HG03469 (cell line): ENCODE measurements at regions not wholly inside any gene's neighbourhood (a gene's known extent, or its start where the extent isn't known, plus 50 kb on each side); places are given as distances from the start of the nearest gene placed in this dataset.

Experiments used
- ATAC-seq: cut with Tn5 transposase; IDR thresholded peaks from one replicate; pipeline ENCODE4 v1.9.1; 2021; ENCODE audit warnings: mild to moderate bottlenecking, moderate library complexity, moderate number of reproducible peaks; ENCODE audit not compliant: unreplicated experiment

DNA sequence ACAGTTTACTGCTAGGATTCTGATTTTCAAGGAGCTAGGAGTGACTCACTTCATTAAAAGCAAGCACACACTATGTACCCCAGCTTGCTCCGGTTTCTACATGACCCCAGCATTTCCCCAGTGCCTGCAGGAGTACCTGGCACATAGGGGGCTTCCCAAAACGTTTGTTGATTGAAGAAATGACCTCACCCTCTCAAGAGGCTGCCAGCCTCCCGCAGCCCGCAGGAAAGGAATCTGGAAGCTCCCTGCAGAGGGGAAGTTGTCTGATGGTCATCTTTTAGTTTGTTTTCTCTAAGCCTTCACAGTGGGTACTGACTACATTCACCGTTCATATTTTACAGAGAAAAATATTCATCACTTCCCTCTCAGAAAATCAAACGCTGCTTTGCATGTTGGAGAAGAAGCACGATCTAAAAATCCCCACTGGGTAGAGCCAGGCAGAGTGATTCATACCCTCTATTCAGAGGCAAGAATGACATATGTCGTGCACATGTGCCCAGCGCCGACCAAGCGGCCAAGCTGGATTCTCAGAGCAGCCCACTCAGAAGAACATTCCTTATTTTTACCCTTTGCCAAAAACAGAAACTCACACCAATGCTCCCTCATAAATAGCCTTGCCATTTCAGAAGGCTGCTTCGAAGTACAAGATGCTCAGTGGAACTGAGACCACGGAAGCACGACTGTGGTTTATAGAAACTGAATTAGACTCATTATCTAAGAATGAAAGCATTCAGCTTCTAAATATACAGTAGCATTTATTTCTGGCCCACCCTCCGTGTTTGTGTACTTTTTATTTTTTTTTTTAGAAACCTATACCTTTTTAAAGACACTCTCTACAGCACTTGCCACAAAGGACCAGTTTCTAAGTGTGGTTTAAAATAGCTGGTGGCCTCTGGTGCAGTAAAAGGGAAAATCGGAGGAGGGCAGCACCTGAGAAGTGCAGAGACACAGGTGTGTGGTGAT is 143.2 kb downstream of the MIS18A start:
- ATAC-seq: peak; percentile 54

DNA sequence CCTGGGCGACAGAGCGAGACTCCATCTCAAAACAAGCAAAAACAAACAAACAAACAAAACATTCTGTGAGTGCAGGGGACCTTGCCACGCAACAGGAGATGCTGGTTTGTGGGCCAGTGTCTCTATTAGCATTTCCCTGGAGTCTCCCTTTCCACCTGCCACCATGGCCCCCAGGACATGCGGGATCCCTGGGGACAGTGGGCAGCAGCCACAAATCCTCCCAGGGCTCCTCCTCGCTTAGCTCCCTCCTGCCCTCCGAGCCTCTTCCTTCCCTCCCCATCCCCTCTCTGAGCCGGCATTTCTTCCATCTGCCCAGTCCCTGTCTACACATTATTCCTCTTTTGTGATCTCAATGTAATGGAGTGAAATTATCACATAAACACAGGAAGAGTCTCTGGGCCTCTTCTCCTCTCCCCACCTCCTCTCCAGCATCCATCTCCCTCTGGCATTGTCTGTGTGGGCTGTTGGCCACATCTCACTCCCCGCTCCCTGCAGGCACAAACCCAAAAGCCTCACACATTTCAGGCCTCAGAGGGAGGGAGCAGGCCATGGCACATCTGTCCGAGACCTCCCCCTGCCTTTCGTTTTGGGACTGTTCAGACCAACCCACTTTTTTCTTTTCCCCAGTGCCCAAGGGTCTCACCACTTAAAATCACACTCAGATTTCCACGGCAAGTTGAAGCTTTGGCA is 144.3 kb downstream of the MIS18A start:
- ATAC-seq: no peak

DNA sequence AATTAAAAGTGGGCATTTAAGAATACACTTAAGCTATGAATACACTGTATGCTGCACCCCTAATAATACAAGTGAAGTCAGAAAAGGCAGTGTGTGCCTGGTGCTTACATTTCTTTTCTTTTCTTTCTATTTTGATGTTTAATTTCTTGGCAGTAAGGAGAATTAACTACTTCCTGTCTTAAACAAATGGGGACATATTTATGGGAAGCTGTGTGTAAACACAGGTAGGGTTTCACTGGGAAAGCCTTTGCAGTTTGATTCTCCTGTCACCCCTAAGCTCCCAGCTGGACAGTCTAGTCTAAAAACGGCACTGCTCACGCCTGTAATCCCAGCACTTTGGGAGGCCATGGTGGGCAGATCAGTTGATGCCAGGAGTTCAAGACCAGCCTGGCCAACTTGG is 146.0 kb downstream of the MIS18A start:
- no peak for ATAC-seq

DNA sequence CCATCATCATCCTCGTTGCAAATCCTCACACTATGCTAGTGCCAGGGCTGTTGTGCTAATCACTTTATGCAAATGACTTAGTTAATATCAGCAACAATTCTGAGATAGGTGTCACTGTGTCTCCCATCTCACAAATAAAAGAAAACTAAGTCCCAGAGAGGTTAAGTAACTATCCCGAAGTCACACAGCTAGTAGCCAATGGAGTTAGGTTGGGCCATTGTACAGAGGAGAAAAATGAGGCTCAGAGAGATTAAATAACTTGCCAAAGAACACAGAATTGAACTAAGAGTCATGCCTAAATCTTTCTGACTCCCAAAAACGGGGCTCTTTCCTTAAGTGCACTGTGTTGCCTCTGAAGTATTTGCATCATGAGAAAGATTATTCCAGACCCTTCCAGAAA is 146.4 kb downstream of the MIS18A start:
- no peak for ATAC-seq

DNA sequence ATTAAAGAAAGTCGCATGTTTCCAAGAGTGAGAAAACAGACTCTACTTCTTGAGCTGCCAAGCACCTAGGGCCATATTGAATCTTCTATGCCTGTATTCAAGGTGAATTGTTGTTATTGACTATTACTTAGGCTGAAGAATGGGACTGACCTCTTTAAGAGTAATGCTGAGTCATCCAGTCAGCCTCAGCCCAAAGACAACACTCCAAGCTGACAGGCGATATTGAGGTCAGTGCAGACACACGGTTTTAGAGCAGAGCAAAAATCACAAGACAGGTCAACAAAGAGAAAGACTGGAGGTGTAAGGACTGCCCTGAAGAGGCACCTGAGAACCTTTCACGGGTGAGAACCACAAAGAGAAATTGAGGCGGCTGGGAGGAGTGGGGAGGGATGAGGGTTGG is 146.9 kb downstream of the MIS18A start:
- no peak for ATAC-seq

DNA sequence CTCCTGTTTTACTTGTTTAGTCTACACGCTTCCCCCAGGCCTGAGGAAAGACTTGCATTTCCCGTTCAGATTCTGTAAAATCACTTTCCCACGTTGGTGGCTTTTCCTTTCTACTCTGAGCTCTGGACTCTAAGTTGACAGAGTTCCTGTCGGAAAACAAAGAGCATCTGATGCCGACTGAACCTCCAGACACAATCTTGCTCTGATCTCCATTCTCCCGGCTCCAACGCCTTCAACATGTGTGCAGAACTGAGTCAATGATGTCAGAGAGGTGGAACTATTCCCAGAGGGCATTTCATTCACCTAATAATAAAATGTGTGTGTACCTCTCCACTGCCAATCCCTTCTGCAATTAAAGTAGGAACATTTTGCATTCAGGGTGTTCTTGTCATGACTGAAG is 147.7 kb downstream of the MIS18A start:
- no peak for ATAC-seq

DNA sequence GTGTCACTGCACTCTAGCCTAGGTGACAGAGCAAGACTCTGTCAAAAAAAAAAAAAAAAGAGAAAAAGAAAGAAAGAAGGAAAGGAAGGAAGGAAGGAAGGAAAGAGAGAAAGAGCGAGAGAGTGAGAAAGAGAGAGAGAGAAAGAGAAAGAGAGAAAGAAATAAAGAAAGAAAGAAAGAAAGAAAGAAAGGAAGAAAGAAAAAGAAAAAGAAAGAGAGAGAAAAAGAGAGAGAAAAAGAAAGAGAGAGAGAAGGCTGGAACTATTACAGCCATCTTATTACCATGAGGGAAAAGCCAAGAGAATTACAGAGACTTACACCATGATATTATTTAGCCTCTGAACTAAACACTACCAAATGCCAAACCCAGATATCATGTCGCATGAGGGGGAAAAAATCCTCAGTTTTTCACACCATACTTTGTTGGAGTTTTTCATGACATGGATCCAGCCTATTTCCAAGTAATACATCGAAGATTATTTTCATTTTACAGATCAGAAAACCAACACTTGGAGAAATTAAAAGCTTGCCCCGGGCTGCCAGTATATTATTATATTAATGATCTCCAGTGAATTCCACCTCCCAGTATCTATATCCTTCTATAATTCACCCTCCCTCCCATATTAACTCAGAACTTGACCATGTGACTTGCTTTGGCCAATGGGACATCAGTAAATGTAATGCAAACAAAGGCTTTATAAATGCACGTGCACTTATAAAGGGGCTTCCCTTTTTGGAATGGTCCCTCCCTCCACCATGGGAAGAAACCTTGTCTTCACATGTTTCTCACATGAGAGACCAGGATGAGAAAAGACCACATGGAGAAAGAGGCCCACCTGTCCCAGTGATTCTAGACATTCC is 148.6 kb downstream of the MIS18A start:
- no peak for ATAC-seq

DNA sequence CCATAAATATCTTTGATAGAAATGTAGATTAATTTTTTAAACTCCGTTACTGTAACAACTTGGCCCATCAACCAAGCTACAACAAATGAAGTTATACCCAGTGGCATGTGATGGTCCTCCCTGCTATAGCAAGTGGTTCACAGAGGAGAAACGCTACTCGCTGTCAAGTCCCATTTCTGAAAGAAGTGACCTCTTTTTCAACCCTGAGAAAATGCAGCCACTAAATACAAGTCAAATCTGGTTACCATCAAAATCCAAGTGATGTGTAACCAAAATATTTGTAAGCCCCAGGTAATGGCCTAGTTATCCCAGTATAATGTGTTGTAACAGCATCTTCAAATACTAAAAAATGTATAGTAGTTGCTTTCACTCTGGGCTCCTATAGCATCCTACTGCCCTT is 151.8 kb downstream of the MIS18A start:
- no peak for ATAC-seq

DNA sequence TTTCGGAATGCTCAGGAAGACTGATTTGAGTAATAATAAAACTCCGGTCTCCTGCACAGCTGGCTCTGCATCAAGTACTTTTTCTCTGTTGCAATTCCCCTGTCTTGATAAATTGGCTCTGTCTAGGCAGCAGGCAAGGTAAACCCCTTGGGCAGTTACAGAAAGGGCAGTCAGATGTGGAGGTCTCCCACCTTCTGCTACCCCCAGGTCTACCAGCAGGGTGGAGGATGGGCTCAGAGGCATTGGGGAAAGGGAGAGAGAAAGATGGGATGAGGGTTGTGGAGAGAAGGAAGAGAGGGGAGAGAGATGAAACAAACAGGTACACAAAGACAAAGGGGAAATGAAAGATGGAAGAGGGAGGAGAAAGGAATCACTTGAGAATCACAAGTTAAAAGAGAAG is 156.8 kb downstream of the MIS18A start:
- no peak for ATAC-seq

DNA sequence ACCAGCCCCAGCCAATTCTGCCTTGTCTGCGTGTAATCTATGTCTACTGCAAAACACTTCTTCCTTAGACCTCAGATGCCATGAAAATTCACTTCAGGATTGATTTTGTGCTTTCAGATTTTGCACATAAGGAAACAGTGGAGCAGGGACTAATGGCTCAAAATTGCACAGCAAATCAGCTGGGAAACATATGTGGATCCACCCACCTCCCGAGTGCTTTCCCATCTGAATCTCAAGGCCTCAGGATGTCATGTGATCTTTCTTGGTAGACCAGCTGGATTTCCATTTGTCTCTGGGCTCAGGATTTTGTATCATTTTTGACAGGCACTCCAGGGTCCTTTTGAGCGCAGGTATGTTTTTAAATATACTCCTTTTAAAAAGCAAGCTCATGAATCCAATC is 158.6 kb downstream of the MIS18A start:
- no peak for ATAC-seq

DNA sequence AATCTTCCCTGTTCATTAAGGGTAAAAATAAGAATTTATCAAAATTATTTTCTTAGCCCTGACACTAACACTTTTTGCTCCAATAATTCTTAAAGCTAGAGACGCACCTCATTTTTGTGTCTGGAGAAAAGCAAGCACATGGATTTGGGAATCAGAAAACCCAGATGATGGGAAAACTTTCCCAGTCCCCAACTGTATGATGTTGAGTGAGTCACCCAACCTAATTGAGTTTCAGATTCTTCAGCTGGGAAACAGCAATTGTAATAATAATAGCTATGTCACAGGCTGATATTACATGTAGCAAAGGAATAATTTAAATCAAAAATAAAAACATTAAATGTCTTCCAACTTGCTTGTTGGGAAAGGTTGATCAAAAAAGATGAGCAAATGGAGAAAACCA is 159.0 kb downstream of the MIS18A start:
- no peak for ATAC-seq

DNA sequence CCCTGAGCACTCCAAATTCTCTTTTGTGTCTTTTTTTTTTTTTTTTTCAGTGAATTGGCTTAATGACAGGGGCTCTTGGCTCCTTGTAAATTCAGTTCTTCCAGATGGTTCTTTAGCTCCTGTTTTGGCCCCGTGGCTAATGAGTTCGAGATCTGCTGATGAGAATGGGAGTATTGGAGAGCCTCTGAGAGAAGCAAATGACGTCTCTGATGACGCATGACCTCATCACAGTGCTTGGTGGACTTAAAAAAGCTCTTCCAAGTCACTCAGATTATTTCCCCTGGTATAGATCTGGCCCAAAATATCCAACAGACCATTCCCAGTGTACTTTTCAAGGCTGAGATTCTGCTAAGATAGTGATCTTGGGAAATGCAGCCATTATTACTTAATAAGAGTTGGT is 159.5 kb downstream of the MIS18A start:
- ATAC-seq: no peak

DNA sequence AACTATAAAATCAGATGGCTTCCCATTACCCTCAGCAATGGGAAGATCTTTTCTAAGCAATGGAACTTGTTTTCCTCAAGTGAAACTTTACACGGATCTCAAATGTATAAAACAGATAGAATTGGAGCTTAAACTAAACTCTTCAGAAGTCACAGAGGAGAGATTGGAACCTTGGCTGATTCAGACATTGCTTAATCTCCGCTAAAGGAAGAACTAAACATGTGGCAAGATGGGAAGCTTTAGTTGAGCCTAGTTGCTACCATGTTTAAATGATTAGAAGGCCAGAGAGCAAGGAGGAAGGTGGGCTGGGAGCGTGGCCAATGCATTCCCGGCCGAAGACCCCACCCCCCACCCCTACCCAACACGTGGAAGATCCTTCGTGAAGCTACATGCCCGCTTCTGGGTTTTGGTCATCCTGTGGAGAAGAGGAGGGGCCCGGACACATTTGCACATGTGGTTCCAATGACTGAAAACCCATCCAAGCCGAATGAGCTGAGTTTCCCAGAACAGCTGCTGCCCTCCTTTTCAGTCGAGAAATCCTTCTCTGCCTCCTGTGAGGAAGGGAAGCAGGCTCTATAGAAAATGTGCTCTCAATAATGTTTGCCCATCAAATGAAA is 164.3 kb downstream of the MIS18A start:
- ATAC-seq: no peak

DNA sequence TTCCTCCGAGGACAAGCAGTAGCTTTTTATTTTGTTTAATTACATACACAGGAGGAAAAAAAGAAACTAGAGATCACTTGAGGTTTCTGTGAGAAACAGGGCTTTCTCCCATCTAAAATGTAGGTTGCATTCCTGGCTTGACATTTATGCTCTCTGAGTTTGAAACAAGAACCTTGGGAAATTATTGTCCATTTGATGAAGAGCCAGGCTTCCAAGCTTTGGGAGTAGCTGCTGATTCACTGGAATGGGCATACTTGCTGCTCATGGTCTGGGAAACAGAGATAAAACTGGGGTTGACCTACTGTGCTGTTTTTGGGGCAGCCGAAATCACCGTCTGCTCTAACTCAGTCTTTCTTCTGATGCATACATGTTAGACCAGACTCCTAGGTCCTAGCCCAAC is 165.4 kb downstream of the MIS18A start:
- ATAC-seq: no peak

DNA sequence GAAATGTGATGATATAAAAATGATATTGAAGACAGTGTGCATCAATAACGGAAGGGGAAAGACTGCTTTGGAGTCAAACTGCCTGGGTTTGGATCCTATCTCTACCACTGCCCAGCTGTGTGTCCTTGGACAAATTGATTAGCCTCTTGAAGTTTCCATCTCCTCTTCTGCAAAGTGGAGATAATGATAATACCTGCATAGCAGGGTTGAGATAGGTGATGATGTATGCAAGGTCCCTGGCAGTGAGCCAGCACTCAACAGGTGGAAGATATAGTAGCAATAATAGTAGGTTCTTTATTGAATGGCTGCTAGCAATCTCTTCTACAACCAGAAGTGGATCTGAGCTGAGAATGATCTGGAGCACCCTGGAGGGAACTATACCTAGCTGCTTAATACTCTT is 166.7 kb downstream of the MIS18A start:
- ATAC-seq: no peak

DNA sequence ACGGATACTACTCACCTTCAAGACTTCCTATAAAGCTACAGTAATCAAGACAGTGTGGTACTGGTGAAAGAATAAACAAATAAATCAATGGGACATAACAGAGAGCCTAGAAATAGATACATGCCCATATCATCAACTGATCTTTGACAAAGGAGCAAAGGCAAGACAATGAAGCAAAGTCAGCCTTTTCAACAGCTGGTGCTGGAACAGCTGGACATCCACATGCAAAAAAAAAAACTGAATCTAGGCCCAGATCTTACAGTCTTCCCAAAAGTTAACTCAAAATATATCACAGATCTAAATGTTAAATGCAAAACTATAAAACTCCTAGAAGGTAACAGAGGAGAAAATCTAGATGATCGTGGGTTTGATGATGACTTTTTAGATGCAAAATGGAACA is 170.3 kb downstream of the MIS18A start:
- ATAC-seq: no peak

DNA sequence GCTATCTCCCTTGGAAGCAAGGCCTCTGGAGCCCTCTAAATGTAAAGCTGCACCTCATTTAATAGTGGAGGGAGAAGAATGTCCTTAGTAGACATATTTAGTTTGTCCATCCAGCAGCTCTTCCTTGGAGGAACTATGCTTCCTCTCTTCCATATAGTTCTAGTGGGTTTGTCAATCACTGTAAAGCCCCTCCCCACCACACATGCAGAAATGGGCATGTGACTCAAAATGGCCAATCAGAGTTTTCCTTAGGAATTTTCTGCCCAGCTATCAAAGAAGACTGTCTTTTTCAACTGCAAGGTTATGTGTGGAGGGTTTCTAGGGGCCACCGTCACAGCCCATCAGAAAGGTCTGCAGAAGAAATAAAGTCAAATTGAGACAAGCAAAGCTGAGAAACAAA is 175.5 kb downstream of the MIS18A start:
- no peak for ATAC-seq

DNA sequence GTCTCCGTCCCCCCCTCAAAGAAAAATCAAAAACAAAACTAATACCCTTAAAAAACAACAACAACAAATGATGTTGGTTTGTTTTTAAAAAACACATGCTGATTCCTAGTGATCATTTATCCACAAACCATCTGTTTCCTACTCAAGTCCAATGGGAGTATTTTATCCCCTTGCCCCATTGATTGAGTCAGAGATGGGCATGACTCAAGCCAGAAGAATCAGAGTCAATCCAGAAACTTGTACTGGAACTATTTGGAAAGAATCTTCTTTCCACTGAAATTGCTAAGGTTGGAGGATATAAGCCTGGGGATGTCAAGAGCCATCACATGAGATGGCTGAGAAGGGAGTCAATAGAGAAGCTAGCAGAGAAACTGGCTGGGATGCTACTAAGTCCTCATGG is 176.4 kb downstream of the MIS18A start:
- no peak for ATAC-seq

DNA sequence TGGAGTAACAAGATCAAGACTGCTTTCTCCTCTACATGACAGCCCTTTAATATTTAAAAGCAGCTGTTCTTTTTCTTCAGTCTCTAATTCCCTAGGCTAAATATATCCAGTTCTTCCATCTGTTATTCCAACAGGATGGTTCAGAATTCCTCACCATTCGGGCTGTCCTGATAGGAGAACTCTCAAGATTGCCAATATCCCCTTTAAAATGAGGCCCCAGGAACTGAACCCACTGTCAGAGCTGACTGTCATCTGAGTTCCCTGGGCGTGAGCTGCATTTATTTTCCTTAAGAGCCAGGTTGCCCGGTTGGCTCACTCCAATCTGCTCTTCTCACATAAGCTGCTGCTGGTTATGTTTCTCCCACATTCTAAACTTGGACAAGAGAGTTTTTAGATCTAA is 177.6 kb downstream of the MIS18A start:
- no peak for ATAC-seq

DNA sequence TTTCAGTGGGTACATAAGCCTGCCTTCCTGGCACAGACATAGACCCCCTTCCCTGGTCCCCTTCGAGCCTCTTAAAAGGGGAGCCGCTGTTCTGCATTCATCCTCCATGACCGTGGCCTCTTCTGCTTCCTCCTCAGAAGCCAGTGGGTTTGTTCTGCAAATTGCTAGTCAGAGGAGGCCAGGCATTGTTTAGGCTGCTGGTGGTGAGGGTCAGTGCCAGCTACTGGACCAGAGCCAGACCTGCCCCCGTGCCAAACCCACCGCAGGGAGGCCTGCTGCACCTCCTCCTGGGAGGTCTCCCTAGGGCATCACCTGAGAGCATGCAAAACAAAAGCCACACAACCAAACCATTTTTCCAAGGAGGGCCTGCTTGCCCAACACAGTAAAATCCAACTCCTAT is 178.4 kb downstream of the MIS18A start:
- no peak for ATAC-seq
